HG03432 (cell line): ENCODE measurements at regions not wholly inside any gene's neighbourhood (a gene's known extent, or its start where the extent isn't known, plus 50 kb on each side); places are given as distances from the start of the nearest gene placed in this dataset.

ENCODE experiments used
- ATAC-seq: cut with Tn5 transposase; IDR thresholded peaks from one replicate; pipeline ENCODE4 v1.9.1; 2021; ENCODE audit warnings: mild to moderate bottlenecking, moderate library complexity; ENCODE audit not compliant: unreplicated experiment

- no peak for ATAC-seq
Measured at GRCh38 chr6:85396159-85396808, 53.6 kb upstream of the NT5E start.

- no peak for ATAC-seq
Measured at GRCh38 chr6:85395746-85396145, 54.1 kb upstream of the NT5E start.

- ATAC-seq, result no peak
Measured at GRCh38 chr6:85394853-85395538, 54.9 kb upstream of the NT5E start.

- ATAC-seq, result no peak
Measured at GRCh38 chr6:85394199-85394598, 55.7 kb upstream of the NT5E start.

- no peak for ATAC-seq
Measured at GRCh38 chr6:85392379-85392778, 57.5 kb upstream of the NT5E start.

GRCh38 chr6:85390775-85391174, 59.1 kb upstream of the NT5E start:
- no peak for ATAC-seq

GRCh38 chr6:85390105-85390728, 59.7 kb upstream of the NT5E start:
- ATAC-seq, result no peak

GRCh38 chr6:85389151-85389797, 60.6 kb upstream of the NT5E start:
- ATAC-seq, result no peak

- ATAC-seq, result no peak
Measured at GRCh38 chr6:85388531-85388930, 61.4 kb upstream of the NT5E start.

- no peak for ATAC-seq
Measured at GRCh38 chr6:85385636-85386315, 64.1 kb upstream of the NT5E start.

- ATAC-seq, result no peak
Measured at GRCh38 chr6:85383042-85383441, 66.8 kb upstream of the NT5E start.

- ATAC-seq, result no peak
Measured at GRCh38 chr6:85382541-85382940, 67.3 kb upstream of the NT5E start.

GRCh38 chr6:85372915-85373270, 77.0 kb upstream of the NT5E start:
- ATAC-seq, result no peak

- ATAC-seq, result peak; percentile 58
Measured at GRCh38 chr6:85372188-85372914, 77.5 kb upstream of the NT5E start.

- ATAC-seq, result no peak
Measured at GRCh38 chr6:85368631-85369030, 81.3 kb upstream of the NT5E start.

GRCh38 chr6:85364344-85364743, 85.5 kb upstream of the NT5E start:
- peak; percentile 75 for ATAC-seq

GRCh38 chr6:85363870-85364269, 86.0 kb upstream of the NT5E start:
- ATAC-seq, result no peak

- ATAC-seq, result no peak
Measured at GRCh38 chr6:85362652-85363310, 87.1 kb upstream of the NT5E start.

- ATAC-seq, result no peak
Measured at GRCh38 chr6:85361643-85362014, 88.3 kb upstream of the NT5E start.
